Liver (tissue), 8 donors: ENCODE measurements at regions not wholly inside any gene's neighbourhood (a gene's known extent, or its start where the extent isn't known, plus 50 kb on each side); places are given as distances from the start of the nearest gene placed in this dataset.

Experiments used
- DNase-seq: peaks from one replicate; pipeline ENCODE4 v3.0.0-alpha.2; 2017; ENCODE audit warnings: low spot score
- H3K27ac ChIP-seq, 2 donors: one replicate each; pipeline ENCODE4 v1.7.0; 2013; ENCODE audit warnings: inconsistent platforms in 2 of 2, low read length in 2 of 2, control low read depth in 1 of 2, low read depth in 1 of 2, mild to moderate bottlenecking in 1 of 2
- H3K27me3 ChIP-seq, 4 donors: one replicate each; pipeline versions ENCODE4 v1.6.1 to v1.7.0; 2013; ENCODE audit warnings: low read length in 3 of 4, inconsistent platforms in 1 of 4, mild to moderate bottlenecking in 1 of 4, moderate library complexity in 1 of 4; ENCODE audit not compliant: control insufficient read depth in 4 of 4, insufficient read depth in 4 of 4
- H3K36me3 ChIP-seq, 4 donors: one replicate each; pipeline versions ENCODE4 v1.6.1 to v1.7.0; 2013; ENCODE audit warnings: low read length in 3 of 4, mild to moderate bottlenecking in 3 of 4, low read depth in 1 of 4, moderate library complexity in 1 of 4; ENCODE audit not compliant: control insufficient read depth in 4 of 4, insufficient read depth in 3 of 4
- H3K4me1 ChIP-seq, 4 donors: one replicate each; pipeline versions ENCODE4 v1.6.1 to v1.7.0; 2013; ENCODE audit warnings: low read length in 3 of 4, mild to moderate bottlenecking in 3 of 4, moderate library complexity in 1 of 4; ENCODE audit not compliant: control insufficient read depth in 4 of 4, insufficient read depth in 4 of 4
- H3K4me3 ChIP-seq, 3 donors: one replicate each; pipeline versions ENCODE4 v1.6.1 to v1.7.0; 2013; ENCODE audit warnings: low read length in 3 of 3, control low read depth in 1 of 3, low read depth in 1 of 3, mild to moderate bottlenecking in 1 of 3
- H3K9ac ChIP-seq, 2 donors: one replicate each; pipeline ENCODE4 v1.7.0; 2013; ENCODE audit warnings: low read length in 2 of 2, mild to moderate bottlenecking in 2 of 2, moderate library complexity in 2 of 2, control low read depth in 1 of 2, low read depth in 1 of 2
- H3K9me3 ChIP-seq, 4 donors: one replicate each; pipeline versions ENCODE4 v1.6.1 to v1.7.0; 2013; ENCODE audit warnings: low read length in 3 of 4; ENCODE audit not compliant: control insufficient read depth in 4 of 4
- ATF3 ChIP-seq: IDR thresholded peaks from 2 replicates; pipeline ENCODE4 v1.6.1; 2016; ENCODE audit warnings: antibody characterized with exemption
- CTCF ChIP-seq: fragments of 150-350 bp; IDR thresholded peaks from 2 replicates; pipeline ENCODE4 v1.5.1; 2017; ENCODE audit warnings: improper control_type of control experiment, low read depth, low read length; ENCODE audit not compliant: missing input control
- EGR1 ChIP-seq, 2 donors: IDR thresholded peaks; 2 replicates each; pipeline ENCODE4 v1.6.1; 2016 to 2018; ENCODE audit warnings: antibody characterized with exemption in 2 of 2, low read depth in 2 of 2
- FOXA1 ChIP-seq: IDR thresholded peaks from 2 replicates; pipeline ENCODE4 v1.6.1; 2016; ENCODE audit warnings: antibody characterized with exemption
- FOXA2 ChIP-seq: IDR thresholded peaks from 2 replicates; pipeline ENCODE4 v1.6.1; 2016; ENCODE audit warnings: antibody characterized with exemption
- GABPA ChIP-seq, 2 donors: IDR thresholded peaks in 1 of 2; conservative IDR thresholded peaks in 1 of 2; 2 replicates each; pipeline ENCODE4 v1.6.1; 2016; ENCODE audit warnings: antibody characterized with exemption in 2 of 2, mild to moderate bottlenecking in 1 of 2, moderate library complexity in 1 of 2
- HNF4A ChIP-seq, 2 donors: conservative IDR thresholded peaks; 2 replicates each; pipeline ENCODE4 v1.6.1; 2016; ENCODE audit warnings: antibody characterized with exemption in 2 of 2, mild to moderate bottlenecking in 2 of 2
- JUND ChIP-seq, 2 donors: IDR thresholded peaks; 2 replicates each; pipeline ENCODE4 v1.6.1; 2016; ENCODE audit warnings: antibody characterized with exemption in 2 of 2
- NR2F2 ChIP-seq: IDR thresholded peaks from 2 replicates; pipeline ENCODE4 v1.6.1; 2016; ENCODE audit warnings: antibody characterized with exemption
- RAD21 ChIP-seq, 2 donors: IDR thresholded peaks; 2 replicates each; pipeline ENCODE4 v1.6.1; 2016; ENCODE audit warnings: antibody characterized with exemption in 2 of 2, mild to moderate bottlenecking in 2 of 2
- RXRA ChIP-seq, 2 donors: IDR thresholded peaks; 2 replicates each; pipeline ENCODE4 v1.6.1; 2017 to 2018; ENCODE audit warnings: antibody characterized with exemption in 2 of 2, mild to moderate bottlenecking in 1 of 2
- SP1 ChIP-seq: IDR thresholded peaks from 2 replicates; pipeline ENCODE4 v1.6.1; 2018; ENCODE audit warnings: antibody characterized with exemption, mild to moderate bottlenecking
- YY1 ChIP-seq: IDR thresholded peaks from 2 replicates; pipeline ENCODE4 v1.6.1; 2016; ENCODE audit warnings: antibody characterized with exemption, mild to moderate bottlenecking
- WGBS: extraction: QIAGEN DNeasy Blood & Tissue Kit; methylation state at CpG from one replicate; pipeline ENCODE4 v1.1.7; 2013; 5-methylcytosine and 5-hydroxymethylcytosine counted together
- TF ChIP-seq, protein P1 (sequence below): IDR thresholded peaks from 2 replicates; pipeline ENCODE4 v1.6.1; 2016; ENCODE audit warnings: antibody characterized with exemption, mild to moderate bottlenecking
- TF ChIP-seq, protein P2 (sequence below): IDR thresholded peaks from 2 replicates; pipeline ENCODE4 v1.6.1; 2016; ENCODE audit warnings: antibody characterized with exemption
- donor health status: healthy.
- donor health status: healthy.
- donor health status: healthy.
- donor health status: healthy.
- donor health status: healthy.

- Histone ChIP-seq H3K27me3 (no peaks in the 10 kb centered on the region), H3K9ac (no peak overlapping the region), H3K36me3 (no peaks in the 10 kb centered on the region), H3K9me3 (no peaks in the 10 kb centered on the region), H3K27ac (no peak overlapping the region), H3K4me1 (no peaks in the 10 kb centered on the region), H3K4me3 (no peak overlapping the region)
- DNase-seq, result no peak
- 90% methylated on average over 17 of the region's 17 CpGs for WGBS
- TF ChIP-seq GABPA (IDR thresholded peaks at IDR 0.05 in 1 of 2, conservative IDR thresholded peaks at IDR 0.05 in 1 of 2), result no peak
- TF ChIP-seq RXRA (IDR thresholded peaks at IDR 0.05), result no peak
- no peak for TF ChIP-seq RAD21 (IDR thresholded peaks at IDR 0.05)
- no peak for TF ChIP-seq FOXA1
- TF ChIP-seq SP1, result no peak
- TF ChIP-seq JUND (IDR thresholded peaks at IDR 0.05), result no peak
- no peak for TF ChIP-seq CTCF
- TF ChIP-seq, protein P1, sequence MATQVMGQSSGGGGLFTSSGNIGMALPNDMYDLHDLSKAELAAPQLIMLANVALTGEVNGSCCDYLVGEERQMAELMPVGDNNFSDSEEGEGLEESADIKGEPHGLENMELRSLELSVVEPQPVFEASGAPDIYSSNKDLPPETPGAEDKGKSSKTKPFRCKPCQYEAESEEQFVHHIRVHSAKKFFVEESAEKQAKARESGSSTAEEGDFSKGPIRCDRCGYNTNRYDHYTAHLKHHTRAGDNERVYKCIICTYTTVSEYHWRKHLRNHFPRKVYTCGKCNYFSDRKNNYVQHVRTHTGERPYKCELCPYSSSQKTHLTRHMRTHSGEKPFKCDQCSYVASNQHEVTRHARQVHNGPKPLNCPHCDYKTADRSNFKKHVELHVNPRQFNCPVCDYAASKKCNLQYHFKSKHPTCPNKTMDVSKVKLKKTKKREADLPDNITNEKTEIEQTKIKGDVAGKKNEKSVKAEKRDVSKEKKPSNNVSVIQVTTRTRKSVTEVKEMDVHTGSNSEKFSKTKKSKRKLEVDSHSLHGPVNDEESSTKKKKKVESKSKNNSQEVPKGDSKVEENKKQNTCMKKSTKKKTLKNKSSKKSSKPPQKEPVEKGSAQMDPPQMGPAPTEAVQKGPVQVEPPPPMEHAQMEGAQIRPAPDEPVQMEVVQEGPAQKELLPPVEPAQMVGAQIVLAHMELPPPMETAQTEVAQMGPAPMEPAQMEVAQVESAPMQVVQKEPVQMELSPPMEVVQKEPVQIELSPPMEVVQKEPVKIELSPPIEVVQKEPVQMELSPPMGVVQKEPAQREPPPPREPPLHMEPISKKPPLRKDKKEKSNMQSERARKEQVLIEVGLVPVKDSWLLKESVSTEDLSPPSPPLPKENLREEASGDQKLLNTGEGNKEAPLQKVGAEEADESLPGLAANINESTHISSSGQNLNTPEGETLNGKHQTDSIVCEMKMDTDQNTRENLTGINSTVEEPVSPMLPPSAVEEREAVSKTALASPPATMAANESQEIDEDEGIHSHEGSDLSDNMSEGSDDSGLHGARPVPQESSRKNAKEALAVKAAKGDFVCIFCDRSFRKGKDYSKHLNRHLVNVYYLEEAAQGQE, result no peak
- TF ChIP-seq, protein P2, sequence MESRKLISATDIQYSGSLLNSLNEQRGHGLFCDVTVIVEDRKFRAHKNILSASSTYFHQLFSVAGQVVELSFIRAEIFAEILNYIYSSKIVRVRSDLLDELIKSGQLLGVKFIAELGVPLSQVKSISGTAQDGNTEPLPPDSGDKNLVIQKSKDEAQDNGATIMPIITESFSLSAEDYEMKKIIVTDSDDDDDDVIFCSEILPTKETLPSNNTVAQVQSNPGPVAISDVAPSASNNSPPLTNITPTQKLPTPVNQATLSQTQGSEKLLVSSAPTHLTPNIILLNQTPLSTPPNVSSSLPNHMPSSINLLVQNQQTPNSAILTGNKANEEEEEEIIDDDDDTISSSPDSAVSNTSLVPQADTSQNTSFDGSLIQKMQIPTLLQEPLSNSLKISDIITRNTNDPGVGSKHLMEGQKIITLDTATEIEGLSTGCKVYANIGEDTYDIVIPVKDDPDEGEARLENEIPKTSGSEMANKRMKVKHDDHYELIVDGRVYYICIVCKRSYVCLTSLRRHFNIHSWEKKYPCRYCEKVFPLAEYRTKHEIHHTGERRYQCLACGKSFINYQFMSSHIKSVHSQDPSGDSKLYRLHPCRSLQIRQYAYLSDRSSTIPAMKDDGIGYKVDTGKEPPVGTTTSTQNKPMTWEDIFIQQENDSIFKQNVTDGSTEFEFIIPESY, result no peak
- TF ChIP-seq NR2F2, result no peak
- TF ChIP-seq FOXA2, result no peak
- no peak for TF ChIP-seq EGR1 (IDR thresholded peaks at IDR 0.05; ENCODE audit: low read depth in 2 of 2)
- TF ChIP-seq HNF4A (conservative IDR thresholded peaks at IDR 0.05), result no peak
- TF ChIP-seq YY1, result no peak
- no peak for TF ChIP-seq ATF3
Measured at GRCh38 chrX:69215161-69215875, 50.1 kb upstream of the PJA1 start.
